ENCODE measurements at regions not wholly inside any gene's neighbourhood (a gene's known extent, or its start where the extent isn't known, plus 50 kb on each side); places are given as distances from the start of the nearest gene placed in this dataset.

DNA sequence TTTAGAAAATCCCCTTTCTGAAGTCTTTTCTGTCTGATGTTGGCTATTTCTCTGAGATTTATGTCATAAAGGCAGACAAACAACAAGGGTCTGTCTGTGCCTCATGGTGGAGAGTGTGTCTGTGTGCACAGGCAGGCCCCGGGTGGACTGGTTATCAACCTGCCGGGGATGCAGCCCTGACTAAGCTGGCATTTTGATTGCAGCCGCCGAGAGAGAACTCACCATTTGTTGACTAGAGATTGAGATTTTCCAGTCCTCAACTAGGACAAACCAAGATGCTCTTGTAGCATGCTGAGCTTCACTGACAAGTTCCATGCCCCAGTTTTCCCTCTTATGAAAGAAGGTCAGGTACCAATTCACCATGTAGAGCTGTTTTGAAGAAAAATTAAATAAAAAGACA, 363.6 kb upstream of the CNR1 start:
- TF ChIP-seq EZH2phosphoT487 (IDR thresholded peaks at IDR 0.05; ENCODE audit: unreplicated experiment), result no peak
- TF ChIP-seq, protein P1, sequence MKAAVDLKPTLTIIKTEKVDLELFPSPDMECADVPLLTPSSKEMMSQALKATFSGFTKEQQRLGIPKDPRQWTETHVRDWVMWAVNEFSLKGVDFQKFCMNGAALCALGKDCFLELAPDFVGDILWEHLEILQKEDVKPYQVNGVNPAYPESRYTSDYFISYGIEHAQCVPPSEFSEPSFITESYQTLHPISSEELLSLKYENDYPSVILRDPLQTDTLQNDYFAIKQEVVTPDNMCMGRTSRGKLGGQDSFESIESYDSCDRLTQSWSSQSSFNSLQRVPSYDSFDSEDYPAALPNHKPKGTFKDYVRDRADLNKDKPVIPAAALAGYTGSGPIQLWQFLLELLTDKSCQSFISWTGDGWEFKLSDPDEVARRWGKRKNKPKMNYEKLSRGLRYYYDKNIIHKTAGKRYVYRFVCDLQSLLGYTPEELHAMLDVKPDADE (IDR thresholded peaks at IDR 0.05), result no peak
- no peak for TF ChIP-seq EZH2 (IDR thresholded peaks at IDR 0.05; ENCODE audit: low read depth, unreplicated experiment)

DNA sequence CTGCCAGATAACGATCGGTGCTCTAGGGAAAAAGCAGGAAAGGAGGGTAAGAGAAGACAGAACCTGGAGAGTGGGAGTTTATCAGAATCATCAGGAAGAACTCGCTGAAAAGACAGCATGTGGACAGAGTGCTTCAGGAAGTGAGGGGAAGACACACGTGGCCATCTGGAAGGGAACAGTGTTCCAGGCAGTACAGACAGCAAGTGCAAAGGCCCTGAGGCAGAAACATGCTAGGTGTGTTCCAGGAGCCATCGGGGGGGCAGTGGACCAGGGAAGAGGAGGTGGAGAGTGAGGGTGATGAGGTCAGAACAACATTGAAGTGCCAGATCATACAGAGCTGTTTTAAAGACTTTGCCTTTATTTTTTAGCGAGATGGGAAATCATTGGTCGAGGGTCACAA, 354.3 kb upstream of the CNR1 start:
- peaks cover 2% of the 10 kb centered on the region for H3K27me3 Mint-ChIP-seq (ENCODE audit: insufficient read depth, low read depth, poor library complexity)
- no peaks in the 10 kb centered on the region for H3K4me1 ChIP-seq (ENCODE audit: insufficient read depth)
- H3K4me2 ChIP-seq, result no peak overlapping the region
- no peak overlapping the region for H3K27ac Mint-ChIP-seq
- H4K20me1 ChIP-seq (replicated peaks; ENCODE audit: insufficient read depth), result no peaks in the 10 kb centered on the region
- no peak overlapping the region for H3K4me3 Mint-ChIP-seq
- H3K79me2 ChIP-seq (replicated peaks; ENCODE audit: insufficient read depth), result no peaks in the 10 kb centered on the region
- H3K4me1 Mint-ChIP-seq, result no peaks in the 10 kb centered on the region
- no peak overlapping the region for H3K27ac ChIP-seq (ENCODE audit: low read depth)
- ATAC-seq (no peak), DNase-seq (ENCODE audit: low spot score) (no peak)
- H3F3A ChIP-seq (replicated peaks; ENCODE audit: low read depth), result no peaks in the 10 kb centered on the region
- H2AFZ ChIP-seq, result no peak overlapping the region
- H3K36me3 ChIP-seq (ENCODE audit: insufficient read depth), result no peaks in the 10 kb centered on the region
- no peak overlapping the region for H3K4me3 ChIP-seq
- no peaks in the 10 kb centered on the region for H3K27me3 ChIP-seq (ENCODE audit: insufficient read depth)
- peaks cover 2% of the 10 kb centered on the region; the same call in 1 of the 3 replicates for H3K36me3 Mint-ChIP-seq (ENCODE audit: low read depth)
- peaks cover under 1% of the 10 kb centered on the region; the same call in 2 of the 3 replicates for H3K9me3 Mint-ChIP-seq
- 0 out of 2 replicates have a peak, but pooled peaks cover 4% of the 10 kb centered on the region for H3K9me2 ChIP-seq (ENCODE audit: insufficient read depth)
- TF ChIP-seq EZH2 (IDR thresholded peaks at IDR 0.05; ENCODE audit: low read depth, unreplicated experiment) (no peak), EZH2phosphoT487 (IDR thresholded peaks at IDR 0.05; ENCODE audit: unreplicated experiment) (no peak), NANOG (IDR thresholded peaks at IDR 0.05; ENCODE audit: borderline replicate concordance) (no peak), ZNF331 (CRISPR knock-in tag; IDR thresholded peaks at IDR 0.05; ENCODE audit: low read depth) (no peak), ZNF114 (CRISPR knock-in tag; IDR thresholded peaks at IDR 0.05) (no peak), STAT1 (IDR thresholded peaks at IDR 0.05; ENCODE audit: unreplicated experiment) (no peak), POLR2AphosphoS5 (IDR thresholded peaks at IDR 0.05; ENCODE audit: low read depth) (no peak)
- TF ChIP-seq, protein P1 (IDR thresholded peaks at IDR 0.05), result no peak
- TF ChIP-seq, protein P2, sequence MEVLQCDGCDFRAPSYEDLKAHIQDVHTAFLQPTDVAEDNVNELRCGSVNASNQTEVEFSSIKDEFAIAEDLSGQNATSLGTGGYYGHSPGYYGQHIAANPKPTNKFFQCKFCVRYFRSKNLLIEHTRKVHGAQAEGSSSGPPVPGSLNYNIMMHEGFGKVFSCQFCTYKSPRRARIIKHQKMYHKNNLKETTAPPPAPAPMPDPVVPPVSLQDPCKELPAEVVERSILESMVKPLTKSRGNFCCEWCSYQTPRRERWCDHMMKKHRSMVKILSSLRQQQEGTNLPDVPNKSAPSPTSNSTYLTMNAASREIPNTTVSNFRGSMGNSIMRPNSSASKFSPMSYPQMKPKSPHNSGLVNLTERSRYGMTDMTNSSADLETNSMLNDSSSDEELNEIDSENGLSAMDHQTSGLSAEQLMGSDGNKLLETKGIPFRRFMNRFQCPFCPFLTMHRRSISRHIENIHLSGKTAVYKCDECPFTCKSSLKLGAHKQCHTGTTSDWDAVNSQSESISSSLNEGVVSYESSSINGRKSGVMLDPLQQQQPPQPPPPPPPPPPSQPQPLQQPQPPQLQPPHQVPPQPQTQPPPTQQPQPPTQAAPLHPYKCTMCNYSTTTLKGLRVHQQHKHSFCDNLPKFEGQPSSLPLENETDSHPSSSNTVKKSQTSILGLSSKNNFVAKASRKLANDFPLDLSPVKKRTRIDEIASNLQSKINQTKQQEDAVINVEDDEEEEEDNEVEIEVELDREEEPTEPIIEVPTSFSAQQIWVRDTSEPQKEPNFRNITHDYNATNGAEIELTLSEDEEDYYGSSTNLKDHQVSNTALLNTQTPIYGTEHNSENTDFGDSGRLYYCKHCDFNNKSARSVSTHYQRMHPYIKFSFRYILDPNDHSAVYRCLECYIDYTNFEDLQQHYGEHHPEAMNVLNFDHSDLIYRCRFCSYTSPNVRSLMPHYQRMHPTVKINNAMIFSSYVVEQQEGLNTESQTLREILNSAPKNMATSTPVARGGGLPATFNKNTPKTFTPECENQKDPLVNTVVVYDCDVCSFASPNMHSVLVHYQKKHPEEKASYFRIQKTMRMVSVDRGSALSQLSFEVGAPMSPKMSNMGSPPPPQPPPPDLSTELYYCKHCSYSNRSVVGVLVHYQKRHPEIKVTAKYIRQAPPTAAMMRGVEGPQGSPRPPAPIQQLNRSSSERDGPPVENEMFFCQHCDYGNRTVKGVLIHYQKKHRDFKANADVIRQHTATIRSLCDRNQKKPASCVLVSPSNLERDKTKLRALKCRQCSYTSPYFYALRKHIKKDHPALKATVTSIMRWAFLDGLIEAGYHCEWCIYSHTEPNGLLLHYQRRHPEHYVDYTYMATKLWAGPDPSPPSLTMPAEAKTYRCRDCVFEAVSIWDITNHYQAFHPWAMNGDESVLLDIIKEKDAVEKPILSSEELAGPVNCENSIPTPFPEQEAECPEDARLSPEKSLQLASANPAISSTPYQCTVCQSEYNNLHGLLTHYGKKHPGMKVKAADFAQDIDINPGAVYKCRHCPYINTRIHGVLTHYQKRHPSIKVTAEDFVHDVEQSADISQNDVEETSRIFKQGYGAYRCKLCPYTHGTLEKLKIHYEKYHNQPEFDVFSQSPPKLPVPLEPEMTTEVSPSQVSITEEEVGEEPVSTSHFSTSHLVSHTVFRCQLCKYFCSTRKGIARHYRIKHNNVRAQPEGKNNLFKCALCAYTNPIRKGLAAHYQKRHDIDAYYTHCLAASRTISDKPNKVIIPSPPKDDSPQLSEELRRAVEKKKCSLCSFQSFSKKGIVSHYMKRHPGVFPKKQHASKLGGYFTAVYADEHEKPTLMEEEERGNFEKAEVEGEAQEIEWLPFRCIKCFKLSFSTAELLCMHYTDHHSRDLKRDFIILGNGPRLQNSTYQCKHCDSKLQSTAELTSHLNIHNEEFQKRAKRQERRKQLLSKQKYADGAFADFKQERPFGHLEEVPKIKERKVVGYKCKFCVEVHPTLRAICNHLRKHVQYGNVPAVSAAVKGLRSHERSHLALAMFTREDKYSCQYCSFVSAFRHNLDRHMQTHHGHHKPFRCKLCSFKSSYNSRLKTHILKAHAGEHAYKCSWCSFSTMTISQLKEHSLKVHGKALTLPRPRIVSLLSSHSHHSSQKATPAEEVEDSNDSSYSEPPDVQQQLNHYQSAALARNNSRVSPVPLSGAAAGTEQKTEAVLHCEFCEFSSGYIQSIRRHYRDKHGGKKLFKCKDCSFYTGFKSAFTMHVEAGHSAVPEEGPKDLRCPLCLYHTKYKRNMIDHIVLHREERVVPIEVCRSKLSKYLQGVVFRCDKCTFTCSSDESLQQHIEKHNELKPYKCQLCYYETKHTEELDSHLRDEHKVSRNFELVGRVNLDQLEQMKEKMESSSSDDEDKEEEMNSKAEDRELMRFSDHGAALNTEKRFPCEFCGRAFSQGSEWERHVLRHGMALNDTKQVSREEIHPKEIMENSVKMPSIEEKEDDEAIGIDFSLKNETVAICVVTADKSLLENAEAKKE (CRISPR knock-in tag; IDR thresholded peaks at IDR 0.05), result no peak
- TF ChIP-seq, protein P3, sequence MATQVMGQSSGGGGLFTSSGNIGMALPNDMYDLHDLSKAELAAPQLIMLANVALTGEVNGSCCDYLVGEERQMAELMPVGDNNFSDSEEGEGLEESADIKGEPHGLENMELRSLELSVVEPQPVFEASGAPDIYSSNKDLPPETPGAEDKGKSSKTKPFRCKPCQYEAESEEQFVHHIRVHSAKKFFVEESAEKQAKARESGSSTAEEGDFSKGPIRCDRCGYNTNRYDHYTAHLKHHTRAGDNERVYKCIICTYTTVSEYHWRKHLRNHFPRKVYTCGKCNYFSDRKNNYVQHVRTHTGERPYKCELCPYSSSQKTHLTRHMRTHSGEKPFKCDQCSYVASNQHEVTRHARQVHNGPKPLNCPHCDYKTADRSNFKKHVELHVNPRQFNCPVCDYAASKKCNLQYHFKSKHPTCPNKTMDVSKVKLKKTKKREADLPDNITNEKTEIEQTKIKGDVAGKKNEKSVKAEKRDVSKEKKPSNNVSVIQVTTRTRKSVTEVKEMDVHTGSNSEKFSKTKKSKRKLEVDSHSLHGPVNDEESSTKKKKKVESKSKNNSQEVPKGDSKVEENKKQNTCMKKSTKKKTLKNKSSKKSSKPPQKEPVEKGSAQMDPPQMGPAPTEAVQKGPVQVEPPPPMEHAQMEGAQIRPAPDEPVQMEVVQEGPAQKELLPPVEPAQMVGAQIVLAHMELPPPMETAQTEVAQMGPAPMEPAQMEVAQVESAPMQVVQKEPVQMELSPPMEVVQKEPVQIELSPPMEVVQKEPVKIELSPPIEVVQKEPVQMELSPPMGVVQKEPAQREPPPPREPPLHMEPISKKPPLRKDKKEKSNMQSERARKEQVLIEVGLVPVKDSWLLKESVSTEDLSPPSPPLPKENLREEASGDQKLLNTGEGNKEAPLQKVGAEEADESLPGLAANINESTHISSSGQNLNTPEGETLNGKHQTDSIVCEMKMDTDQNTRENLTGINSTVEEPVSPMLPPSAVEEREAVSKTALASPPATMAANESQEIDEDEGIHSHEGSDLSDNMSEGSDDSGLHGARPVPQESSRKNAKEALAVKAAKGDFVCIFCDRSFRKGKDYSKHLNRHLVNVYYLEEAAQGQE (IDR thresholded peaks at IDR 0.05; ENCODE audit: unreplicated experiment), result no peak

More for the DNA sequence above, 363.6 kb upstream of the CNR1 start:
- Mint-ChIP-seq H3K27ac (no peak overlapping the region), H3K4me1 (peaks cover 25% of the 10 kb centered on the region), H3K27me3 (ENCODE audit: insufficient read depth, low read depth, poor library complexity) (peaks cover 8% of the 10 kb centered on the region), H3K4me3 (no peak overlapping the region), H3K36me3 (ENCODE audit: low read depth) (peaks cover 16% of the 10 kb centered on the region), H3K9me3 (peaks cover 34% of the 10 kb centered on the region)
- H3K4me3 ChIP-seq, result no peak overlapping the region
- no peak for ATAC-seq
- no peaks in the 10 kb centered on the region for H3K27me3 ChIP-seq (ENCODE audit: insufficient read depth)
- peaks cover 11% of the 10 kb centered on the region for H3K9me2 ChIP-seq (ENCODE audit: insufficient read depth)
- no peaks in the 10 kb centered on the region for H3F3A ChIP-seq (replicated peaks; ENCODE audit: low read depth)
- no peak overlapping the region for H3K4me2 ChIP-seq
- H3K4me1 ChIP-seq (ENCODE audit: insufficient read depth), result peaks cover 11% of the 10 kb centered on the region; the same call in 1 of the 2 replicates
- H2AFZ ChIP-seq, result no peak overlapping the region
- no peaks in the 10 kb centered on the region for H3K79me2 ChIP-seq (replicated peaks; ENCODE audit: insufficient read depth)
- H3K36me3 ChIP-seq (ENCODE audit: insufficient read depth), result no peaks in the 10 kb centered on the region; the same call in 1 of the 2 replicates
- H4K20me1 ChIP-seq (replicated peaks; ENCODE audit: insufficient read depth), result no peaks in the 10 kb centered on the region
- DNase-seq (ENCODE audit: low spot score), result no peak
- H3K27ac ChIP-seq (ENCODE audit: low read depth), result no peak overlapping the region
